DMS 273 (cell line): ENCODE measurements at regions not wholly inside any gene's neighbourhood (a gene's known extent, or its start where the extent isn't known, plus 50 kb on each side); places are given as distances from the start of the nearest gene placed in this dataset.
A peak's percentile ranks its signal among the peaks of the same experiment; 100 is the strongest.
"Not testable (repeated sequence)": the region's sequence is repeated elsewhere in the genome, so short reads cannot be mapped to it uniquely, and the experiment has no call there.

Experiments
- DNase-seq: peaks from one replicate; lab custom pipeline; 2025; ENCODE audit not compliant: unreplicated experiment; lab: John Stamatoyannopoulos, UW

DNA sequence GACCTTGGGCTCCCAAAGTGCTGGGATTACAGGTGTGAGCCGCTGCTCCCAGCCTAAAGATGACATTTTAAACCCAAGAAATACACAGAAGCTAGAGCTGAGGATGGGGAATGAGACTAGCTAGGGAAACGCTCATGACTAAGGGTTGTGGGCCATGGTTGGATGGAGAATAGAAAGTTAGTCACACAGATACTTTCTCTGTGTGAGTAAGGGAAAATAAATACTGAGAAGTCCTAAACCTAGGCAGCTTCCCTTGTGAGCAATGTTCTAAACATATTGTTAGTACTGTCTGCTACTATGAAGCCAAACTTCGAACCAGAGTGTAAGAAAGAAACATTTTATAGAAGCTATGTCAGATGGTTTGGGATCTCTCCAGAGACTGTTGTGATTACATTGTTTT is 304.8 kb upstream of the STAC start:
- DNase-seq, result no peak

DNA sequence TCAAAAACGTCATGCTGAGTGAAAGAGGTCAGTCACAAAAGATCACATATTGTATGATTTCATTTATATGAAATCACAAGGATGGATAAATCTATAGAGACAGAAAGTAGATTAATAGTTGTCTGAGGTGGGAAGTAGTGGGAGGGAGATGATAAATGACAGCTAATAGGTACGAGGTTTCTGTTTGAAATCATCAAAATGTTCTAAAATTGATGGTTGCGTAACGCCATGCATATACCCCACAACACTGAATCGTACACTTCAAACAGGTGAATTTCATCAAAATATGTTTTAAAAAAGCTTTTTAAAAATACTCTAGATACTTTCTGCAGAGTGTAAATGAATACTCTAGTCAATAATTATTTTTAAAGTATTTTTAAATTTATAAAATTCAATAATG is 303.0 kb upstream of the STAC start:
- DNase-seq, result no peak

DNA sequence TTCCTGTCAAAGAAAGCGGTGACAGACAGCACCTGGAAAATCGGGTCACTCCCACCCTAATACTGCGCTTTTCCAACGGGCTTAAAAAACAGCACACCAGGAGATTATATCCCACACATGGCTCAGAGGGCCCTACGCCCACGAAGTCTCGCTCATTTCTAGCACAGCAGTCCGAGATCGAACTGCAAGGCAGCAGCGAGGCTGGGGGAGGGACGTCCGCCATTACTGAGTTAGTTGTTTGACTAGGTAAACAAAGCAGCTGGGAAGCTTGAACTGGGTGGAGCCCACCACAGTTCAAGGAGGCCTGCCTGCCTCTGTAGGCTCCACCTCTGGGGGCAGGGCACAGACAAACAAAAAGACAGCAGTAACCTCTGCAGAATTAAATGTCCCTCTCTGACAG is 297.3 kb upstream of the STAC start:
- not testable (repeated sequence) for DNase-seq

DNA sequence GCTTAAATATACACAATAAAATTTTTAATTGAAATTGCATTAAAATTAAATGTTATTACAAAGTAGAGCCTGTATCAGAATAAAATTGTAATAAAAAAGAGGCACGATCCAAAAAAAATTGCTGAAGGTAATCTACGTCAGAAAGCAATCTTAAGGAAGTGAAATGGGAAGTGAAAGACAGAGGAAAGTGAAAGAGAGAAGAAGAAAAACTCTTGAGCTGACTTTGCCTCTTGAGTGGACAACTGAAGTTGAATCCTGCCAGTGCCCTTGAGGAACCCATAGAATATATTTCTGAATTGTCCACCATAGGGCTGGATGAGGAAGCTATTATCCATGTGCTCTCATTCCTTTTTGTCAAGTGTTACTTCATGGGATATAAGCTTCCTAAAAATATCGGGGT is 285.1 kb upstream of the STAC start:
- DNase-seq, result no peak

DNA sequence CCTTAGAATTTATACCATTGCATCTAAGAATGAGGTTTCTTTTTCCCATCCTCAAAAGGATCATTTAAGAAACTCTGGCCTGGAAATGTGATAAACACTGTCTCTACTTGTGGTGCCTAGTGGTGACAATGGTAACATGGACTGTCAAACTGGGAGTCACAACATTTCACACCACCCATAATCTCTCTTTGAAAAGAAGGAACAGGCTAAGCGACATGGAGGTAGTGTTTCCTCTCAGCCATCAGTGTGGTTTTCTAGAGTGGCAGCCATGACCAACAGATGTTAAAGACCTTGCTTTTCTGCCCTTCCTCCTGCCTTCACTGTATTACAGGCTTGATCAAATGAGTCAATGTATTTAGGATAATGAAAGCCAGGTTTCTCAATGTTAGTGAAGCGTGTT is 283.1 kb upstream of the STAC start:
- no peak for DNase-seq

DNA sequence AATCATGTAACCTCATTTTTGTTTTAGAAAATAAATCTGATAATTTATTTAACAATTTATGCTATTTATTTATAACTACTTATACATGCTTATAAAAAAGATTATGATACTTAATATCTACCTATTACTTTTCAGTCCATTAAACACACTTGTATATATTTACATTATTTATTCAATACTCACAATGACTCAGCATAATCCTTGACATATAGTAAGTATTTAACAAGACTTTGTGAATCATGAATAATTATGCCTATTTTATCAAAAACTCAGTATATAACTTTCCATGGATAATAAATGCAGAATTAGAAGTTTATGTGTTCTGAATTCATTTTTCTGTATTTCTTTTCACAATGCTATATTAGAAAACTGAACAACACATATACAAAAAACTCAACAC is 266.0 kb upstream of the STAC start:
- DNase-seq, result no peak

DNA sequence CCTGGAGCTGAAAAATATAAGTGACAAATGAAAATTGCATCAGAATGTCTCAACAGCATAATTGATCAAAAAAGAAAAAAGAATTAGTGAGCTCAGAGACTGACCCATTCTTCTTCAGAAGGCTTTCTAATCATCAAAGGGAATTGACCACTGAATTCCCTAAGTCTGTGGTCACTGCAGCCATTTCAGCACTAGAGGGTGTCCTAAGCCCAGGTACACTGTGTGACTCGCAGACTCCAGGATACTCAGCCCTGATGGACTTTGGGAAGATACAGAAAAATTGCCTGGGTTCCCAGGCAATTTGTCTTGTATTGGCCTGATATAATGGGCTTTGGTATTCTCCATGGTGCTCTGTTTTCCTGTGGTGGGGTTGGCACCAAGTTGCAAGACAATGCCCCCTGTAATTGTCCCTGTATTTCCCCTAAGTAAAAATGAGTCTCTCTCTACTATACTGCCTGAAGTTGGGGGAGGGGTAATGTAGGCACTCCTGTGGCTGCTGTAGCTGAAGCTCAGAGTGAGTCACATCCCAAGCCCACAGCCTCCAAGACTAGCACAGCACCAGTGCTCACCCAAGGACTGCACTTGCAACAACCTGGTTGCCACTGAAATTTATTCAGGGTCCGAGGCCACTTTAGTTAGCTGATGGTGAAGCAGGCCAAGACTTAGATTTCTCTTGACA is 256.0 kb upstream of the STAC start:
- DNase-seq, result peak; percentile 56

DNA sequence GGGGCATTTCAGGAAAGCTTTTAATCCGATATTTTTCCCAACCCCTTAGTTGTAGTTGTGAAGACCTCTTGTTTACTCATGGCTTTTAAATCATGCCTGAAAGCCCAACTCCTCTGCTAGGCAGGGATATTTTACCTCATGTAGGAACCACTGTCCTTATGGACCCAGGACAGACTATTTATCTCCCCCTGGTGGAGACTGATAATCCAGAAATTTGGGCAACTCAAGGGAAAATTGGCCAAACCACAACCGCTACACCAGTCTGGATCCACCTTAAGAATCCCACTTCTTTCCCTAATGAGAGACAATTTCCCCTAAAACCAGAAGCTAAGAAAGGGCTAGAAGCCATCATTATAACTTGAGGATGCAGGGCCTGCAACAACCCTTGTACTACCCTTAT is 248.1 kb upstream of the STAC start:
- peak; percentile 7 for DNase-seq

DNA sequence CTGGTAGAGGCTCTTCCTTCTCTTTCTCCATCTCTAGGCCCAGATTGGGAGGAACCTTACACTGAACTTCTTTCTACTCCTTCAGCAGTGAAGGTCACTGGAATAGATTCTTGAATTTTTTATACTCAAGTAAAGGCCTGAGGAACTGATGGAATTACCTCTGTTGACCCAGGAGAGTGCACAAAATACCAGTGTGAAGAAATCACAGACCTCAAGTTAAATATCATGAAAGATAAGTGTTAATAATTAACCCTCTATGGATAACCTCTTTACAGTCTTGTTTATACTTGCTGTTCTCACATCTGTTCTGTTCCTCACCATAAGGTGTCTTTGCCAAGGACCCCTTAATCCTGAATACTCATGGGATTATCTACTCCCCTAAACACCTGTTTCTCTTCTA is 244.4 kb upstream of the STAC start:
- DNase-seq, result peak; percentile 22

DNA sequence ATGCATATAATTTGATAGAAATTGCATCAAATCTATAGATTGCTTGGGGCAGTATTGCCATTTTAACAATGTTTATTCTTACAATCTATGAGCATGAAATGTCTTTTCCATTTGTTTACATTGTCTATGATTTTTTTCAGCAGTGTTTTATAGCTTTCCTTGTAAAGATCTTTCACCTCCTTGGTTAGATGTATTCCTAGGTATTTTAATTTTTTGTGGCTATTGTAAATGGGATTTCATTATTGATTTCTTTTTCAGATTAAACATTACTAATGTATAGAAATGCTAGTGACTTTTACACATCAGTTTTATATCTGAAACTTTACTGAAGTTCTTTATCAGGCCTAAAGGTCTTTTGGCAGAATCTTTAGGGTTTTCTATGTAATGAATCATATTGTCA is 237.6 kb upstream of the STAC start:
- no peak for DNase-seq

DNA sequence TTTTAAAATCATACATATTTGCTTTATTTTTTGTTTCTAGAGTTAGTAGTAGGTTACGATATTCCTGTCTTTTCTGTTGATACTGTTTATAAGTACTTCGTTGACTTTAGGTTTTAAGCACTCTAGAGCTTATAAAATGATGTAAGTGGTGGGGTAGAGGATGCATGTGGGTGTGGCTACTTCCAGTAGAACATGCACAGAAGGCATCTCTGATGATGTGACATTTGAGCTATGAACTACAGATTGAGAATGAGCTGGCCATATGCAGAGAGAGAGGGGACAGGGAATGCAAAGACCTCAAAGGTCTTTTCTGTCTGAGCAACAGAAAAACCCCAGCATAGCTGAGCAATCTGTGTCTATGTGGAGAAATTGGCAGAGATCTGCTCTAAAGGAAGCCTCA is 233.9 kb upstream of the STAC start:
- peak; percentile 9 for DNase-seq

DNA sequence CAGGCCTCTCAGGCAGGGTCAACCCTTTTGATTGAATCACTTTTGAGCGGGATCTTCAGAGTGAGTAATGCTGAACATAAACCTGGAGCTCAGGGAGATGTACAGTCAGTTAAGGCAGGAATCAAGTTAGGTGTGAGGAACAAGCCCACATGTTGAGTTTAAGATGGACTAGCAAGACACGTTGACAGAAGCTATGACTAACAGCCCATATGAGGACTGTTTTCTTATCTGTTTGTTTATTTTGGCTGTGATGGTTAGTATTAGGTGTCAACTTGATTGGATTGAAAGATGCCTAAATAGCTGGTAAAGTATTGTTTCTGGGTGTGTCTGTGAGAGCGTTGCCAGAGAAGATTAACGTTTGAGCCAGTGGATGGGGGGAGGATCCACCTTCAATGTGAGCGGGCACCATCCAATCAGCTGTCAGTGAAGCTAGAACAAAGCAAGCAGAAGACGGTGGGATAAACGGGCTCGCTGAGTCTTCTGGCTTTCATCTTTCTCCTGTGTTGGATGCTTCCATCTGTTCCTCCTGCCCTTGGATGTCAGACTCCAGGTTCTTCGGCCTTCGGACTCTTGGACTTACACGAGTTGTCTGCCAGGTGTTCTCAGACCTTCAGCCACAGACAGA is 232.3 kb upstream of the STAC start:
- no peak for DNase-seq

DNA sequence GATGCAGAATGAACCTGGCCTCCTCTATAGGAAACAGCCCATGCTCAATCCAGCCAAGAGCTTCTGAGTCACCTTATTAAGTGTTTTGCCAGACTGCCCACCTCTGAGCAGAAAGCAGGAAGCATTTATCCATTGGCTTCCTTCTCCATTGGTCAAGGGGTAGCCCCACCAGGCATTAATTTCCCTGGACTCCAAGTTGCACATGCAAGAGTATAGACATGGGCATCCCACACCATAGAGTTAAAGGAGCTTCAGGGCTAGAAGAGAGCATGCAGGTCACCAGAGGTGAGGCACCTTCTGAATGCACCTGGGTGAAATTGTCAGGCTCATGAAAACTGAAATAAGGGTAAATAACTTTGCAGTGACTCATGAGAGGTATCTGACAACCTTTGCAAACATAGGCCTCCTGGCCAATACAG is 230.8 kb upstream of the STAC start:
- no peak for DNase-seq

DNA sequence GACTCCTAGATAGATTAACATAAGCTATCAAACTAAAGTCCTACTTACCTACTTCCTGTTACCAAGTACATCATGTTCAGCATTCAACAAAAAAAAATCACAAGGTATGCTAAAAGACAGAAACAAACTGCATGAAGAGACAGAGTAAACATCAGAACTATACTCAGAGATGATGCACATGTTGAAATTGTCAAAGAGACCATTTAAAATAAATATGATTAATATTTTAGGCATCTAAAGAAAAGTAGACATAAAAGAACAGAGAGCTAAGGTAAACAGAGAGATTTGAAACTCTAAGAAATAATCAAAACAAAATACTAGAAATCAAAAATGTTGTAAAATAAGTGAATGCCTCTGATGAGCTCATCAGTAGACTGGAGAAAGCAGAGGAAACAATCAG is 224.8 kb upstream of the STAC start:
- DNase-seq, result no peak

DNA sequence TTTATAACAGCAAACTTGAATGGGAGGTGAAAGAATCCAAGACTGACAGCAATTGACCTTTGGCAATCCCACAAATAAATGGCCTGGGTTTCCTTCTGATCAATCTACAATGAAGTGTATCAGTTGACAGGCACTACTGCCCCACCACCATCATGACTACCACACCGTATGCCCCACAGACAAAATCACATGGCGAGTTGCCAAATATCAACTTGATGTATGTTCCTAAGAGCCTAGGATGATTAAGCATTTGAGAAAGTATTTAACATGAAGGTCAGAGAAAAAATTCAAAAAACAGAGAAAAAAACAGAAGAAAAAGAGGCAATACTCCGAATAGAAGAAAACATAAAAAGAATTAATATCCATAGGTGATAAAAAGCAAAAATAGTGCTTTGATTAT is 215.9 kb upstream of the STAC start:
- DNase-seq, result peak; percentile 9

DNA sequence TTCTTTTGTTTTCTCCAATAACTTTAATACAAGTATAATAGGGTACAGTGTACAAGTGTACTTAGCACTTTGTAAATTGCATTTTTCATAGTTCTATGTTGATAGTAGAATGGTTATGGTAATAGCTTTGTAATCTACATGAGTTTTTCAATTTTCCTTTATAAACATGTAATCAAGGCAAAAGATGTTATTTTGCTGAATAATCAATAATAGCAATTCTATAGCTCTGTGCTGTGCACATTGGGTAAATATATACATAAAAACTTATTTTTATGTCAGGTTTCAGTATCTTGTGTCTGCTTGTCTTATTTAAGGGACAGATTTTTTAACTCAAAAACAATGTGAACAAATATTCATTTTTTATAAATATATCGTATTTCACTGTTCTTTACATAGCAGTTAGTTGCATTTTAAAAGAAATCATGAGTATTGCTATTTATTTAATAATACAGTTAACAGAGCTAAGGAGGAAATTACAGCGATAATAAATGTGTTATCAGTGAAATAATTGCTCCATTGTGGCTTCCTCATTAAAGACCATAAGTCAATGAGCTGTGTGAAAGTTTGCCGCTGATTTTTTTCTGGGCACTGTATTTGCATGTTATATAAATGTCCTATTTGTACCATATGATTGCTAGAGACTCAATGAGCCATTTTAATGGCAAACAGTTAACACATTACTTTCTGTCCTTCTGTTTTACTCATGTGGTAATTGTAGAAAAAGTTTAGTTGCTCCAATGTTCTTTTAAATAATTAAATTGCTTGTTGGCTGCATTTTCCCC is 214.6 kb upstream of the STAC start:
- DNase-seq, result no peak

DNA sequence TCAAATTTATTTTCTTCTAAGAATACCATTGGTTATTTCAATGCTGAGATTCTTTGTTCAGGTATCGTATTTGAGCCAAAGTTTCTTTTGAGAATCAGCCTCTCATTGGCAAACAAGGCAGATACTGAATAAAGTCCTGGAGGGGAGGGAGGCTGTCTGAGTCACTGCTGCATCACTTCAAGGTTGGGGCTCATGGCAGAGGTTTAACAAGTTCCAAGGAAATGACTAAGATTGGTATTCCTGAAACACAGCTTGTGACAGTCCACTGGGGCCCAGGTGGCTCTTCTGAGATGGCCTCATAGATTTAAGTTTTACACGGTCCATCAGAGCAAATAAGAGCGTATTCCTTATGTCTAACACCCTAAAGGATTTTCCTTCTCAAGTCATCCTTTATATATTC is 213.8 kb upstream of the STAC start:
- no peak for DNase-seq

DNA sequence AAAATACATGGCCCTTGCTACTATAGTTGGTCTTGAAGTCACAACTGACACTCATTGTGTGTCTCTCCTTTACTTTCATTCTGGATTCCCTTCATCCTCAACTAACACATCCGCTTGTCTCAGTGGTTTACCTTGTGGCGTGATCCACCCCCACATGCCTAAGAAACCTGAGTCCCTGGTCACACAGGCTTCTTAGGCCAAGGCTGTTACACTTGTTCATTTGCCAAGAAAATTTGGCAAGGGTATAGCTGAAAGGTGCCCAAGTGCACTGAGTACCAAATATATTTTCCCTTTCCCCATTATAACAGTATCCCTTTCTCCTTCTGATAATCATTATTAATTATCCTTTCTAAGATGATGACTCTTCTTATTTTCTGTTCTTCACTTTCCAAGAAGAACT is 207.6 kb upstream of the STAC start:
- DNase-seq, result peak; percentile 32

DNA sequence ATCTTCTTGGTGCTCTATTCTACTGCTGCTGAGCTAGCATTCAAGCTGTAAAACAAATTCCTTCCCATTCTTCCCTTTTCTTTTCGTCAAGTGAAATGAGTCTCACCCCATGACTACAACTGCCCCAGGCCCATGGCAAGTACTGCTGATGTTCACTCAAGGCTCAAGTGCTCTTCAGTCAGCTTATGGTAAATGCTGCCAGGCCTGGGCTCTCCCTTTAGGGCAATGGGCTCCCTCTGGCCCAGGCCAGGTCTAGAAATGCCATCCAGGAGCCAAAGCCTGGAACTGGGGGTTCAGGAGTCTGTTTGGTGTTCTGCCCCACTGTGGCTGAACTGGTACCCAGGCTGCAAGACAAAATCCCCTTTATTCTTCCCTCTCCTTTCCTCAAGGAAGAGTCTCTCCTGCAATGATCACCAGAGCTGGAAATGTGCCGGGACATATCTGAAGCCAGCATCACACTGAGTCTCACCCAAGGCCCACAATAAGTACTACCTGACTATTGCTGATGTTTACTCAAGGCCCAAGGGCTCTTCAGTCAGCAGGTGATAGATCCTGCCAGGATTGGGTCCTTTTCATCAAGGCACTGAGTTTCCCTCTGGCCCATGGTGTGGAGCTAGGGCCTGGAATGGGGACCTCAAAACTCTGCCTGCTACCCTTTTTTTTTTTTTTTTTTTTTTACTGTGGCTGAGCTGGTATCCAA is 205.0 kb upstream of the STAC start:
- DNase-seq, result no peak

DNA sequence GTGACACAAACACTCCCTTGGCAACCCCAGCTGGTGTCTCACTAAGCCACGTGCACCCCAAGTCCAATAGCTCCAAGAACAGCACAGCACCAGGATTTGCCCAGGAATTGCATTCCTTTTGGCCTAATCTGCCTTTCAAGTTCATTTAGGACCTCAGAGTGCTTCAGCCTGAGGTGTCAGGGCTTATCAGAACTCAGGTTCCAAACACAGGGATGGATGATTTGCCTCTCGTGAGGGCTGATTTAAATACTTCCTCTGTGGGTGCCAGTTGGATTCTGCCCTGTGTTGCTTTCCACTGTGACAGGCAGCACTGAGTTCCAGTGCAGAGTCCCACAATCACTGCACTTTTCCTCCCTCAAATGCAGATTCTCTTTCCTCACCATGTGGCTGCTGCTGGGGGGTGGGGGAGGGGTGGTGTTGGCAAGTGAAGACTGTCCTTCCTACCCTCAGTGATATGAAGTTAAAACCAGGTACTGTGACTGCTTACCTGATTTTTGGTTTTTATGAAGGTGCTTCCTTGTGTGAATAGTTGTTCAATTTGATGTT is 204.3 kb upstream of the STAC start:
- no peak for DNase-seq

DNA sequence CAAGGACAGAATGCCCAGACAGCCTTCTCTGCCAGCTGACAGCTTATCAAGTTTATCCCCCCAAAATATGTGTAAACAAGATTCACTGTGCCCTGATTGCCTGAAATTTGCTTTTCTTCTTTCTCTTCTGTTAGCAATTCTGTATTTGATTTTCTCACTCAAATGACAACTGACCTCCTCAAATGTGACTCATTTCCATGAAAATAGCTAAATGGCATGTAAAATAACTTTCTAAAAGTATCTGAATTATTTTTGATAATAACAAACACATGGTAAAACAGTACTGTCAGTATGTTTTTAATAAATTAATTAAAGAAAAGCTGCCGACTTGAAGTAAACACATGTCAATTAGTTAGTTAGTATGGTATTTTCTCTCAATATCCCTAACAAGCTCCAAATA is 202.3 kb upstream of the STAC start:
- no peak for DNase-seq

DNA sequence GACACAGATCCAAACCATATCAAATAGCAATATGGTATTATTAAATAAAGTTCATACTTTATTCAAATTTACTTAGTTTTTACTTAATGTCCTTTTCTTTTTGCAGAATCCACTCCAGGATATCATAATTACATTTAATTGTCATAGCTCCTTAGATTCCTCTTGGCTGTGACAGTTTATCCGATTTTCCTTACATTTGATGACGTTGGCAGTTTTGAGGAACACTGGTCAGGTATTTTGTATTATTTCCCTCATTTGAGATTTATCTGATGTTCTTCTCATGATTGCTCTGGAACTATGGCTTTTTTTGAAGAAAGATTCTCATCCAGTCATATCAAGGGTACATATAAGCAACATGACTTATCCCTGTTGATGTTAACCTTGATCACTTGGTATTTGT is 198.3 kb upstream of the STAC start:
- DNase-seq, result no peak
